Neuron (in vitro differentiated cells): ENCODE measurements at regions not wholly inside any gene's neighbourhood (a gene's known extent, or its start where the extent isn't known, plus 50 kb on each side); places are given as distances from the start of the nearest gene placed in this dataset.
"Not testable (repeated sequence)": the region's sequence is repeated elsewhere in the genome, so short reads cannot be mapped to it uniquely, and the experiment has no call there.

Source experiments
- H2AFZ ChIP-seq: one replicate; pipeline ENCODE4 v1.6.1; 2013; ENCODE audit warnings: low read depth, mild to moderate bottlenecking, inconsistent platforms, low read length, moderate library complexity
- H3K27me3 ChIP-seq: one replicate; pipeline ENCODE4 v1.6.1; 2013; ENCODE audit warnings: low read length; ENCODE audit not compliant: insufficient read depth
- H3K36me3 ChIP-seq: one replicate; pipeline ENCODE4 v1.6.1; 2013; ENCODE audit warnings: low read length; ENCODE audit not compliant: insufficient read depth
- H3K4me1 ChIP-seq: one replicate; pipeline ENCODE4 v1.6.1; 2013; ENCODE audit warnings: low read length; ENCODE audit not compliant: insufficient read depth
- H3K4me3 ChIP-seq: 2 replicates; pipeline ENCODE4 v1.5.1; 2013; ENCODE audit warnings: mild to moderate bottlenecking, low read length, moderate library complexity
- H3K9me3 ChIP-seq: one replicate; pipeline ENCODE4 v1.6.1; 2013; ENCODE audit warnings: low read length

DNA sequence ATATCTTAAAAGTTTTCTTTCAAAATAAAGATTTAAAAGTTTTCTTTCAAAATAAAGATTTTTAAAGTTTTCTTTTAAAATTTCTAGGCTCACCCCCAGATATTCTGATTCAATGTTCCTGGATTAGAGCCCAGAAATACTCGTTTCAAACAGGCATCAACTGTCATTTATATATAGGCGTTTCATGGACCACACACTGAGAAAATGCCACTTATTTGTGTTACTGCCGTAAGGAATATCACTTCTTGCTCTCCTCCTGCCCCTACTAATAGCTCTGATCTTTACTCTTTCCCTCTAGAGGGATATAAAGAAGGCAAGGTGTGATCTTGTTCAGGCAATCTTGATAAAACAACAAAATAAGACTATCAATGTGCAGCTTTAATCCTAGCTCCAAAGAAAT lies 1324.1 kb downstream of the CDH8 start:
- H2AFZ ChIP-seq = no peak overlapping the region
- H3K4me1 ChIP-seq = no peaks in the 10 kb centered on the region
- H3K9me3 ChIP-seq = no peaks in the 10 kb centered on the region
- no peaks in the 10 kb centered on the region for H3K36me3 ChIP-seq
- no peak overlapping the region for H3K4me3 ChIP-seq
- H3K27me3 ChIP-seq = no peaks in the 10 kb centered on the region

DNA sequence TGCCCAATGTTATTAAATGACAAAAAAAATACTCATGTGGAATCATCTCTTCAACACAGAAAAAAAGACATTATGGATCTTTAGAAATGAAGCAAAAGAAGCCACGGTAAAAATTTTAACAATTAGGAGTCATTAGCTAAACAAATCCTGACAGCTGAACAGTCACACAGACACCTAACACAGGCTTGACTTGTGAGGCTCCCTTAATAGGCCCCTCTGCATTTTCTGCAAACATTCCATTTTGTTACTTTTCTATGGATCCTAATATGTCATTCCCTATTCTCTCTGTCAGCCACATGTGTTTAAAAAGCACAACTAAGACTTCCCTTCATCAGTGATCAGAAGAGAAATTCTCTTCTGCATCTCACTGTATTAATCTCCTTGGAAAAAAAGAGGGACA lies 1331.5 kb downstream of the CDH8 start:
- Histone ChIP-seq H3K36me3 (no peaks in the 10 kb centered on the region), H3K4me1 (no peaks in the 10 kb centered on the region)

DNA sequence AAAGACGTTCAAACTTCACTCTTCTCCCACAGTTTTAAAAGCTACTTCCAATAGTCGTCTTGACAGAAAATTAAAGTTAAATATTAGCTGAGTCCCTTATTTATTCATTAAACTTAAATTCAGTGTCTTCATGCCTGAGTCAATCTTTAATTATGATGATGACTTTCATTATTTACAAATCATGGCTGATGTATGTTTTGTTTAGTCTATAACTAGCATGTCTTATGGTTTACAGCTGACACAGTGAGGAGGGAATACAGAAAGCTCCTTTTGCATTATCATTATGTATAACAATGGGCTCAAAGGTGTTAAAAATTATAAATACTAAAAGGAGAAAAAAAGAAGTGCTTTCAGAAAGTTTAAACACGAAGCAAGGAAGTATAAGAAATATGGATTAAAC lies 1333.1 kb downstream of the CDH8 start:
- Histone ChIP-seq H2AFZ (no peak overlapping the region), H3K4me1 (no peaks in the 10 kb centered on the region), H3K27me3 (no peaks in the 10 kb centered on the region), H3K36me3 (no peaks in the 10 kb centered on the region), H3K4me3 (no peak overlapping the region), H3K9me3 (no peaks in the 10 kb centered on the region)

More for the DNA sequence above, 1331.5 kb downstream of the CDH8 start:
- no peak overlapping the region for H3K4me3 ChIP-seq
- H3K27me3 ChIP-seq = no peaks in the 10 kb centered on the region
- no peaks in the 10 kb centered on the region for H3K9me3 ChIP-seq
- no peak overlapping the region for H2AFZ ChIP-seq

DNA sequence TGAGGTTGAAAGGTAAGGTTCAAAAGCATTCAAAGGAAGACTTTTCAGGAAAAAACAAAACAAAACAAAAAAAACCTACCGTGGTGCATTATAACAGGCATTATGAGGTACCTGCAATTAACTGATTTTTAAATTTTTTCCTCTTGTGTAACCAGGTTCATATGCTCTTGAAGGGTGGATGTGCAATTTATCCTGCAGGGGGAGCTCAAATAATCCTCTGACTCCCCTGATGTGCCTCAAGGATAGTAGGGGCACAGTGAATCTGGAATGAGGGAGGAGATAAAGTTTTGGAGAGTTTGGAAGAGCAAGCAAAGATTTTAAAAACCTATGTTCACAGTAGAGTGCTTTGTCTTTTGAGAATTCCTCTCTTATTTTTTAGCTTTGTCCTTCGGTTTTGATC lies 1349.4 kb downstream of the CDH8 start:
- H3K9me3 ChIP-seq = no peaks in the 10 kb centered on the region
- H3K36me3 ChIP-seq = no peaks in the 10 kb centered on the region
- H2AFZ ChIP-seq = no peak overlapping the region
- H3K27me3 ChIP-seq = no peaks in the 10 kb centered on the region
- H3K4me3 ChIP-seq = no peak overlapping the region
- H3K4me1 ChIP-seq = no peaks in the 10 kb centered on the region

DNA sequence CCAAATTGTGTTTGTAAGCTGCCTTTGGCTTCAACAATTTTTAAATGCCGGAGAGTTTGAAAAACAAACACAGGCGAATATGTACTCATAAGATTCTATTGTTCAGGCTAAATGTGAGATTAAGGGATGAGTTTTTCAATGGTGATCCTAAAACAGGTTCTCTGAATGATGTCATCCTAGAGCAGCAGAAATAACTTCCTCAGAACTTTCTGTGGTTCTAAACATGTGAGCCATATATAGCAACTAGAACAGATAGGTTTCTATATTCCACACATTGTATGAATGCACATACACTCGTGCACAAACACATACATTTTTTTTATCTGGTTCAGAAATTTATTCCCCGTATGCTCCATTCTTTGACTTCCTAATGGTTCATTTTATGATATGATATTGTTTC lies 1352.2 kb downstream of the CDH8 start:
- Histone ChIP-seq H3K4me1 (no peaks in the 10 kb centered on the region), H3K36me3 (no peaks in the 10 kb centered on the region), H3K27me3 (no peaks in the 10 kb centered on the region), H3K4me3 (no peak overlapping the region), H2AFZ (no peak overlapping the region), H3K9me3 (no peaks in the 10 kb centered on the region)

DNA sequence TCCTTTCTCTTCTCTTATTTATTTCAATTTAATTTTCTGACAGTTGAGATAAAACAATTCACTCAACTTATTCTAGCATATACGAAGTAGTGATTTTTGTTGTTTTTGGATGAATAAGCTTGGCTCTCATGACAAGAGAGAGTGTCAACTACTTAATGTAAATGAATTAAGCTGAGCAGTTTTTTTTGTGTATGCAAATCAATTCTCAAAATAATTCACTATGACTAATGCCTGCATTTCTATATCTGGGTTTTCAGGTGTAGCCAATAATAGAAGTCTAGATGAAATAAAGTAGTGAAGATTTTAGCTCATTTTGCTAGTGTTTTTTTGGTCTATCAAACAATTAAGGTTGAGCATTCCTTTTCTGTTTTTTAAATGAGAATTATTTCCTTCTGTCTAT lies 1354.0 kb downstream of the CDH8 start:
- Histone ChIP-seq H3K4me1 (no peaks in the 10 kb centered on the region), H3K36me3 (no peaks in the 10 kb centered on the region), H2AFZ (no peak overlapping the region), H3K4me3 (no peak overlapping the region), H3K9me3 (no peaks in the 10 kb centered on the region), H3K27me3 (no peaks in the 10 kb centered on the region)

DNA sequence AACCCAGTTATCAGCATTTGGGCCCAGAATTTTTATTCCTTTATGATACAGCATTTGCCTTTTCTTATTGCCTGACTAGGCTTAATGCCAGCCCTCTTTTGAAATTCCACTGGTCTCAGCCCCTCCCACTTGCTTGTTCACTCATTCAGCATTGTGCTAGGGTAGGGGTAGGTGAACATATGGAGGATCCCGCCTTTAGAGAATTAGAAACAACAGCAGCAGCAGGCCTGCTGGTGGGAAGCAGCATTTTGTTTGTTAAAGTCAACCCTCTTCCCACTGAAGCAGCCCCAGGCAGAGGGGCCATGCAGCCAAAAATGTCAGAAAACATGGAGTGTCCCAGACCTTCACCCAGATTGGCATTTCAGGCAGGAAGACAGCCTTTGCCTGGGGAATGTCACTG lies 1355.2 kb downstream of the CDH8 start:
- no peak overlapping the region for H3K4me3 ChIP-seq
- H3K36me3 ChIP-seq = no peaks in the 10 kb centered on the region
- H3K27me3 ChIP-seq = no peaks in the 10 kb centered on the region
- H3K9me3 ChIP-seq = no peaks in the 10 kb centered on the region
- no peaks in the 10 kb centered on the region for H3K4me1 ChIP-seq
- no peak overlapping the region for H2AFZ ChIP-seq

DNA sequence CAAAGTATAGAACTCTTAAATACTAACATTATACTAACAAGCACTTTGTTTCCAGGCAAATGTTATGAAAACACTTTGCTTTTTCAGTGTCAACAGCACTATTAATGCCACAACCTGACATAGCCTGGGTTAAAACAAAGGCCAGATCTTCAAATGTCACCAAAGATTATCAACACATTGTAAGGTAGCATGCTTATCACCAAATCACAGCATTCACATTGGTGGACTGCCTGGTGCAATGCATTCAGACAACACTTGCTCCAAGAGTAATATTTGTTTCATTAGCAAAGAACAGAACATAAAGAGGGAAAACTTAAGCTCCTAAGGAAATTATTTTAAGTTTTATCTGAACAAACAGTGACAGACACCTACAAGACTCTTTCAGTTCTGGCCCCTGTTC lies 1361.2 kb downstream of the CDH8 start:
- no peaks in the 10 kb centered on the region for H3K9me3 ChIP-seq
- no peak overlapping the region for H3K4me3 ChIP-seq
- H3K36me3 ChIP-seq = no peaks in the 10 kb centered on the region
- no peaks in the 10 kb centered on the region for H3K4me1 ChIP-seq
- H3K27me3 ChIP-seq = no peaks in the 10 kb centered on the region
- no peak overlapping the region for H2AFZ ChIP-seq

DNA sequence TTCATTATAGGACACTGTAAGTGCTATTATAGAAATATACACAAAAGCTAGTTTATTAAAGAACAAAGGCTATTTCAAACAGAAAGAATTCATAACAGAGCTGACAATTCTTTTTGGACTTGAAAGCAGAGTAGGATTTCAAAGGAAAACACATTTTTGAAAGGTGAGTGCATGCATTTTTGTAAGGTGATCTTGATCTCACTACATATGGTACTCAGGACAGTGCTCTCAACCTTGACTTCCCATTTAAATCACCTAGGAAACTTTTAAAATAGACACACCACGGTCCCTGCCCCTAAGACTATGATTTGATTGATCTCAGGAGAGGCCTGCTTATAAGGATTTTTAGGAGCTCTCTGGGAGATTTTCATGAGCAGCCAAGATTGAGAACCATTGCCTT lies 1362.0 kb downstream of the CDH8 start:
- Histone ChIP-seq H3K4me3 (no peak overlapping the region), H3K27me3 (no peaks in the 10 kb centered on the region), H2AFZ (no peak overlapping the region), H3K36me3 (no peaks in the 10 kb centered on the region), H3K9me3 (no peaks in the 10 kb centered on the region), H3K4me1 (no peaks in the 10 kb centered on the region)

DNA sequence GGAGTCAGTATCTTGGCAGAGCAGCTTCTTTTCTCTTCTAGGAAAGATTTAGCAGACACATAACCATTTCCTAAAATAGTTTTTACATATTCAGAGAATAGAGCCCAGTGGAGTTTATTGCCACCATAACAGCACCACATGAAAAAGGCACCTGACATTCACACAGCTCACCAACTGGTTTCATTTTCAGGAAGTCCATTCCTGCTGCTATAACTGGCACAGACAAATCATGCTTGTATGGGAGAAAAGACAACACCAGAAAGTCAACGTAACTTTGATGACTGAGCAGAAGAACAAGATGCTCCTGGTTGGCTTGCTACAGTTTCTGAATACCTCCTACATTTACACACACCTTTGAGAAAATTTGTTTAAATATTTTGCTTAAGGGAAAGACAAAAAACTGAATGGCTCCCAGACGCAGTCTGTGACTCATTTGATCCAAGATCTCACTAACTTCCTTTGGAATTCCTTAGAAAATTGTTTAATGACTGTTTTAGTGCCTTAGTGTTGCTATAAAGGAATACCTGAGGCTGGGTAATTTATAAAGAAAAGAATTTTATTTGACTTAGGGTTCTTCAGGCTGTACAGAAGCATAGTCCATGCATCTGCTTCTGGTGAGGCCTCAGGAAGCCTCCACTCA lies 1380.6 kb downstream of the CDH8 start:
- H3K36me3 ChIP-seq = no peaks in the 10 kb centered on the region
- H2AFZ ChIP-seq = no peak overlapping the region
- H3K9me3 ChIP-seq = no peaks in the 10 kb centered on the region
- H3K4me3 ChIP-seq = no peak overlapping the region
- H3K27me3 ChIP-seq = no peaks in the 10 kb centered on the region
- no peaks in the 10 kb centered on the region for H3K4me1 ChIP-seq

DNA sequence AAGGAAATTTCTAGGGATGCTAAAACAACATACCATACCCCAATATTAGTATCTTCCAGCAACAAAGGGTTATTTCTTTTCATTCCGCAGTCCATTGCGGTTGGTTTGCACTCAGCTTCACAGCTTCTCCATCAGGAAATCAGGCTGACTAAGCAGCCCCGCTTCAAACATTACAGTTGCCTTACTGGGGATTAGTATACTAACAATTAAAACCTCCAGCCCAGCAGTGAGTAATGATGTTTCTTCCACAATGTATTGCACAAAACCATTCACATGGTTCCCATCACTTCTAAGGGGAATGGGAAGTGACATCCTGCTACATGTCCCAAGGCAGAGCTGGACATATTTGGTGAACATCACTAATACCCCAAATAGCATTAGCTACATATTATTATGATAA lies 1384.9 kb downstream of the CDH8 start:
- H3K4me1 ChIP-seq = no peaks in the 10 kb centered on the region
- H3K27me3 ChIP-seq = no peaks in the 10 kb centered on the region
- no peaks in the 10 kb centered on the region for H3K36me3 ChIP-seq
- H3K4me3 ChIP-seq = no peak overlapping the region
- H2AFZ ChIP-seq = no peak overlapping the region
- no peaks in the 10 kb centered on the region for H3K9me3 ChIP-seq

DNA sequence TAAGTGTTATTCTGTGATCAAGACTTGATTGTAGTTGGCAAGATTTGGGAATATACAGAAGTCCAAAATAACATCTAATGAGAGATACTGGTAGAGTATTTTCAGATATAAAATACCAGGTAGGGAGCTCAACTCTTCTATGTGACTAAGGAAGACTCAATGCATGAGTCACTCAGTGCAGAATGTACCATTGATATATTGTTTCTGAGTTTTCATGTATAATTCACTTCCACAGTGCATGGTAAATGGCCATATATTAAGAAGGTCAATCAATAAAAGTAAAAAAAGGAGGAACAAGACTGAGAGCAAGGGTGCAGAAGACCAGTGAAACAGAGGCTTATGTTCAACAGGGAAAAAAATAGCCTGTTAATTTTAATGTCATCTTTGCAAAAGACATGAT lies 1387.9 kb downstream of the CDH8 start:
- Histone ChIP-seq H3K9me3 (no peaks in the 10 kb centered on the region), H3K27me3 (no peaks in the 10 kb centered on the region), H3K36me3 (no peaks in the 10 kb centered on the region), H3K4me3 (no peak overlapping the region), H3K4me1 (no peaks in the 10 kb centered on the region), H2AFZ (no peak overlapping the region)

DNA sequence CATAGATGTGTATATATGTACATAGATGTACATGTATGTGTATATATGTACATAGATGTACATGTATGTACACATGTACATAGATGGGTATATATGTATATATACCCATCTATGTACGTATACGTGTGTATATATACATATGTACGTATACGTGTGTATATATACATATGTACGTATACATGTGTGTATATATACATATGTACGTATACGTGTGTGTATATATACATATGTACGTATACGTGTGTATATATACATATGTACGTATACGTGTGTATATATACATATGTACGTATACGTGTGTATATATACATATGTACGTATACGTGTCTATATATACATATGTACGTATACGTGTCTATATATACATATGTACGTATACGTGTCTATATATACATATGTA lies 1388.8 kb downstream of the CDH8 start:
- not testable (repeated sequence) for H3K36me3 ChIP-seq, H3K9me3 ChIP-seq, H3K27me3 ChIP-seq, H3K4me1 ChIP-seq, H3K4me3 ChIP-seq, H2AFZ ChIP-seq

DNA sequence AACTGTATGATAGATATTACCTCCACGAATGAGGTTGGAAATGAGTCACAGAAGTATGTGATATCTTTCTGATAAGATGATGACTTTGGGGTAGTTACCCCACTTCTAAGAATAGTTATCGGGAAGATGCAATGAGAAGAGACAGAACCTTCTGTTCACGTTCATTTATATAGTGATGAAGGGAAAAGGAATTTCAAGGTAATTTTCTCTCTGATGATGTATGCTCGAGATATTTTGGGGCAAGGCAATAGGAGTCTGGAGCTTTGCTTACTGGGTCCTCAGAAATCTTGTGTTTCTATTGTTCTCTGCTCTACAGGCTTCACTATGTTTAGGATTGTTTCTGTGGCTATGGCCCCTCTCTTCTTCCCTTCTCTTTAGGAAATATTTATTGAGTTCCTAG lies 1389.6 kb downstream of the CDH8 start:
- H3K36me3 ChIP-seq = no peaks in the 10 kb centered on the region
- no peaks in the 10 kb centered on the region for H3K27me3 ChIP-seq
- no peaks in the 10 kb centered on the region for H3K4me1 ChIP-seq
- H2AFZ ChIP-seq = no peak overlapping the region
- no peak overlapping the region for H3K4me3 ChIP-seq
- no peaks in the 10 kb centered on the region for H3K9me3 ChIP-seq
